ENCODE measurements at regions not wholly inside any gene's neighbourhood (a gene's known extent, or its start where the extent isn't known, plus 50 kb on each side); places are given as distances from the start of the nearest gene placed in this dataset.

GRCh38 chr14:38135106-38135867 lies 72.4 kb upstream of the SSTR1 start:
- Mint-ChIP-seq H3K36me3 (no peaks in the 10 kb centered on the region), H3K9me3 (no peaks in the 10 kb centered on the region), H3K27ac (no peak overlapping the region), H3K4me3 (no peak overlapping the region), H3K27me3 (ENCODE audit: low read depth) (no peaks in the 10 kb centered on the region; the same call in 1 of the 2 replicates), H3K4me1 (peaks cover 11% of the 10 kb centered on the region)
- CTCF ChIA-PET = no interaction called here
- ATAC-seq = no peak
- POLR2A ChIA-PET = no interaction called here
- DNase-seq (ENCODE audit: low spot score) = no peak
- TF ChIP-seq EMX1 (CRISPR knock-in tag; IDR thresholded peaks at IDR 0.05) (no peak), ESRRA (CRISPR knock-in tag; IDR thresholded peaks at IDR 0.05; ENCODE audit: borderline replicate concordance) (no peak), AR (CRISPR knock-in tag; IDR thresholded peaks at IDR 0.05) (no peak), NR3C1 (CRISPR knock-in tag; conservative IDR thresholded peaks at IDR 0.05; ENCODE audit: low read depth) (no peak), HMGA2 (CRISPR knock-in tag; IDR thresholded peaks at IDR 0.05) (no peak), SMAD4 (CRISPR knock-in tag; IDR thresholded peaks at IDR 0.05) (no peak), ZNF219 (CRISPR knock-in tag; IDR thresholded peaks at IDR 0.05; ENCODE audit: borderline replicate concordance) (no peak), ELF4 (CRISPR knock-in tag; IDR thresholded peaks at IDR 0.05; ENCODE audit: low read depth) (no peak), ZNF232 (CRISPR knock-in tag; IDR thresholded peaks at IDR 0.05) (no peak), ZMAT4 (CRISPR knock-in tag; IDR thresholded peaks at IDR 0.05) (no peak), GRHL2 (CRISPR knock-in tag; IDR thresholded peaks at IDR 0.05; ENCODE audit: insufficient replicate concordance, severe bottlenecking) (no peak), ZNF317 (CRISPR knock-in tag; IDR thresholded peaks at IDR 0.05; ENCODE audit: borderline replicate concordance, low read depth) (no peak), KAT7 (CRISPR knock-in tag; IDR thresholded peaks at IDR 0.05; ENCODE audit: borderline replicate concordance) (no peak), ZNF263 (CRISPR knock-in tag; IDR thresholded peaks at IDR 0.05; ENCODE audit: low read depth) (no peak), NR1H2 (CRISPR knock-in tag; IDR thresholded peaks at IDR 0.05) (no peak), MLX (CRISPR knock-in tag; IDR thresholded peaks at IDR 0.05) (no peak), GTF2I (CRISPR knock-in tag; conservative IDR thresholded peaks at IDR 0.05) (no peak), ZNF532 (CRISPR knock-in tag; IDR thresholded peaks at IDR 0.05; ENCODE audit: borderline replicate concordance) (no peak)

All from WTC11 (cell line).